ENCODE measurements at regions not wholly inside any gene's neighbourhood (a gene's known extent, or its start where the extent isn't known, plus 50 kb on each side); places are given as distances from the start of the nearest gene placed in this dataset.

- POLR2A ChIA-PET (ENCODE audit: partially characterized antibody) = no interaction called here
- Histone ChIP-seq H2AFZ (ENCODE audit: low read length) (no peak overlapping the region), H2BK5ac (ENCODE audit: low read depth, low read length) (no peak overlapping the region), H3K9me3 (ENCODE audit: insufficient read depth in 2 of 2, low read depth in 1 of 2, low read length in 1 of 2) (no peaks in the 10 kb centered on the region), H3K56ac (replicated peaks; ENCODE audit: insufficient read length, low read depth, low read length) (no peak overlapping the region), H3K23ac (ENCODE audit: insufficient read length) (no peak overlapping the region), H4K5ac (ENCODE audit: insufficient read length, low read depth, low read length) (no peak overlapping the region), H2AK5ac (ENCODE audit: low read depth, low read length) (no peak overlapping the region), H4K91ac (replicated peaks; ENCODE audit: insufficient read length, low read length) (no peak overlapping the region), H4K8ac (ENCODE audit: extremely low read depth, insufficient read depth, low read length) (no peak overlapping the region), H3K4me1 (replicated peaks in 1 of 4; ENCODE audit: control insufficient read depth in 3 of 4, insufficient read depth in 4 of 4, low read length in 3 of 4) (no peaks in the 10 kb centered on the region), H3K27ac (ENCODE audit: low read depth, low read length) (no peak overlapping the region), H3K79me1 (ENCODE audit: low read depth, low read length) (no peaks in the 10 kb centered on the region), H3K14ac (ENCODE audit: insufficient read length) (no peak overlapping the region), H3K79me2 (ENCODE audit: control insufficient read depth in 1 of 2, insufficient read depth in 2 of 2, low read length in 2 of 2) (no peaks in the 10 kb centered on the region), H3K4ac (replicated peaks; ENCODE audit: insufficient read length, low read depth, low read length) (no peak overlapping the region), H3K23me2 (ENCODE audit: low read depth, low read length) (no peaks in the 10 kb centered on the region), H3K4me3 (ENCODE audit: extremely low read depth in 1 of 4, insufficient read depth in 2 of 4, low read depth in 3 of 4, low read length in 4 of 4) (no peak overlapping the region), H2BK20ac (ENCODE audit: low read length) (no peak overlapping the region), H4K20me1 (replicated peaks in 1 of 2; ENCODE audit: control insufficient read depth in 1 of 2, insufficient read depth in 2 of 2, low read length in 2 of 2) (no peaks in the 10 kb centered on the region), H3K18ac (ENCODE audit: extremely low read depth, low read length) (no peak overlapping the region), H2BK12ac (ENCODE audit: low read depth, low read length) (no peak overlapping the region), H3K36me3 (ENCODE audit: control insufficient read depth in 2 of 4, insufficient read depth in 4 of 4, low read length in 3 of 4) (no peaks in the 10 kb centered on the region), H2BK15ac (ENCODE audit: low read length) (no peak overlapping the region), H3K9ac (replicated peaks in 1 of 4; ENCODE audit: extremely low read depth in 1 of 4, low read depth in 3 of 4, low read length in 3 of 4) (no peak overlapping the region), H3K27me3 (replicated peaks in 1 of 4; ENCODE audit: control insufficient read depth in 3 of 4, extremely low read depth in 1 of 4, insufficient read depth in 3 of 4, low read length in 3 of 4) (no peaks in the 10 kb centered on the region), H2BK120ac (replicated peaks; ENCODE audit: low read depth, low read length) (no peak overlapping the region), H3K4me2 (ENCODE audit: insufficient read depth in 1 of 2, low read depth in 2 of 2, low read length in 2 of 2) (no peak overlapping the region)
- CTCF ChIA-PET (ENCODE audit: partially characterized antibody) = no interaction called here
- FAIRE-seq = no peak
- DNase-seq (ENCODE audit: low read depth in 1 of 2, low spot score in 2 of 2) = no peak
- 87% methylated on average over 1 of the region's 1 CpG; no CpG with 5 or more reads in 1 of the 2 experiments for WGBS, 2 experiments (ENCODE audit: extremely low coverage in 1 of 2, insufficient coverage in 1 of 2, insufficient read length in 1 of 2, insufficient replicate concordance in 2 of 2, low coverage in 1 of 2, low lambda C conversion rate in 2 of 2, missing lambda C conversion rate in 1 of 2)
- no peak for TF ChIP-seq KDM1A (IDR thresholded peaks at IDR 0.05; ENCODE audit: borderline replicate concordance, low read length)
- no peak for TF ChIP-seq ASH2L (IDR thresholded peaks at IDR 0.05; ENCODE audit: low read length)
- TF ChIP-seq BCL11A (IDR thresholded peaks at IDR 0.05; ENCODE audit: low read depth in 2 of 2, low read length in 2 of 2) = no peak
- TF ChIP-seq GTF2F1 (IDR thresholded peaks at IDR 0.05; ENCODE audit: borderline replicate concordance, low read depth, low read length) = no peak
- TF ChIP-seq HDAC6 (IDR thresholded peaks at IDR 0.05; ENCODE audit: low read depth, low read length) = no peak
Observed at GRCh38 chr2:192327576-192327975, 132.8 kb upstream of the TMEFF2 start.
